HG03039 (cell line): ENCODE measurements at regions not wholly inside any gene's neighbourhood (a gene's known extent, or its start where the extent isn't known, plus 50 kb on each side); places are given as distances from the start of the nearest gene placed in this dataset.
"Not testable (repeated sequence)": the region's sequence is repeated elsewhere in the genome, so short reads cannot be mapped to it uniquely, and the experiment has no call there.

ENCODE experiments used
- ATAC-seq: cut with Tn5 transposase; IDR thresholded peaks from one replicate; pipeline ENCODE4 v1.9.1; 2021; ENCODE audit warnings: mild to moderate bottlenecking, moderate library complexity; ENCODE audit not compliant: unreplicated experiment

DNA sequence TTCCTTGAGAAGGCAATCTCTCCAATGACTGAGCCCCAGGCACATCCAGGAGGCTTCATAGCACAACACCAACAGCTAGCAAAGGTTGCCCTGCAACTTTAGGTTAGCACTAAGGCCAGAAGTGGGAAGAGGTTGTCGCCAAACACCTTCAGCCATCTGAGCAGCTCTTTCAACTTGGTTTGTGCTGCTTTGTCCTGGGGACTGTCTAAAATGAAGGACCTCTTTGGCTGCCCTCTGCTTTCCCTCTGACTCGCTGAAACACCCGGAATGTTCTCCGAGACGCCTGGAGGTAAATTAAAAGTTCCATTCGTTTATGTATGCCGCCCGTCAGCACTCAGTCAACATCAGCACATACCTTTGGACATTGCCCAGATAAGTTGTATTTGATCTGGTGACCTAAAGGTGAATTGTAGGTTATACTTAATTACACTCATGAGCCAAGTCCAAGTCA is 121.2 kb upstream of the NR2F2 start:
- ATAC-seq = no peak

DNA sequence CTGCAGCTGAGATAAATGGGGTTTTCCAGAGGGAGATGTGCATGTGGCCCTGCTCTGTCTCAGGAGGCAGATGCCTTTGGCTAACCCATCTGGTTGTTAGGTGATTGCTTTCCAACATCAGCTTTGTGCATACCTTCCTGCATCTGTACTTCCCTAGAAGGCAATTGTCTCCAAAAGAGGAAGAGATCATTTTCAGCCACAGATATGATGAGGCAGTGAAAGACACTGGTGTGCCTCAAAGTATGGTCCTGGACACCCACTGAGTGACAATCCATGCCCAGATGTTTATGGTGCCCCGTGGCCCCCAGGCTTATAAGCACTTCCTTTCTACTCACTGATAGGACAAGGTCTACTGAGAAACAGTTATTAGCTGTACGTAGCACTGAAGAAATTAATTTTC is 117.5 kb upstream of the NR2F2 start:
- ATAC-seq = no peak

DNA sequence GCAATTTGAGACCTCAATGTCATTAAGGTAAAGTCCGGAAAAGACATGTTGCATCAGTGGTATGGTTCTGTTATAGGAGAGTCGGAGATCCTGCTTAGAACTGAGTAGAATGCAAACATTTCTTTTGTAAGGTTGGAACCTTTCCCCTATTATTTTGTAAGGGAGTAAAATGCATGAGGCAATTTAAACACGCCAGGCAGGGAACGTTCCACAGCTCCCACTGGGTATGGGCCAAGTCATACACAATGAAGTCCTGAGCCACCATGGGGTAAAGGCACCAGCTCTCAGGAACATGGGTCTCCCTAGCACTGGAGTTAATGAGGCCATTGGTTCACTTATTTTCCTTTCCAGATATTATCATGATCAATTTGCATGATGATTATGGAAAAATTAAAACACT is 116.6 kb upstream of the NR2F2 start:
- ATAC-seq = no peak

DNA sequence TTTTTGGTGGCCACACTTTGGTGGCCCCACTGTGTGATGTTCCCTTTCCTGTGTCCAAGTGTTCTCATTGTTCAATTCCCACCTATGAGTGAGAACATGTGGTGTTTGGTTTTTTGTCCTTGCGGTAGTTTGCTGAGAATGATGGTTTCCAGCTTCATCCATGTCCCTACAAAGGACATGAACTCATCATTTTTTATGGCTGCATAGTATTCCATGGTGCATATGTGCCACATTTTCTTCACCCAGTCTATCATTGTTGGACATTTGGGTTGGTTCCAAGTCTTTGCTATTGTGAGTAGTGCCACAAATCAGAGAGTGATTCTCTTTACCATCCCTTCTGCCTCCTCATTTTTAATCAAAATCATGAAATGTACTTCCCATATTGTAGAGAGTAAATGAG is 114.0 kb upstream of the NR2F2 start:
- not testable (repeated sequence) for ATAC-seq

DNA sequence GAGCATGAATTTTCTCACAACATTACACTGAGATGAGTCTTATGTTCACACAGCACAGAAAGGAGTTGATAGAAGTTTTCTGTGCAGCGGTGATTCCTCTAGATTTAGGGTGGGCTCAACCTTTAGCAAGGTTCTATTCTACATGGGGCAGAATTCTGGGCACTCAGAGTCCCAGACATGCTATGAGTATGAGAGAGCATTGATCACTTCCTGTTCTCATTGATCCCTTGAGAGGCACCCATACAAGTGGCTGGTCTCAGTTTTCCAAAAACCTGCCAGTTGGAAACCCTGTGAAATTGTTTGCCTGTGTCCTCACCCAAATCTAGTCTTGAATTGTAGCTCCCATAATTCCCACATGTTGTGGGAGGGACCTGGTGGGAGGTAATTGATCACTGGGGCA is 112.5 kb upstream of the NR2F2 start:
- ATAC-seq = no peak

DNA sequence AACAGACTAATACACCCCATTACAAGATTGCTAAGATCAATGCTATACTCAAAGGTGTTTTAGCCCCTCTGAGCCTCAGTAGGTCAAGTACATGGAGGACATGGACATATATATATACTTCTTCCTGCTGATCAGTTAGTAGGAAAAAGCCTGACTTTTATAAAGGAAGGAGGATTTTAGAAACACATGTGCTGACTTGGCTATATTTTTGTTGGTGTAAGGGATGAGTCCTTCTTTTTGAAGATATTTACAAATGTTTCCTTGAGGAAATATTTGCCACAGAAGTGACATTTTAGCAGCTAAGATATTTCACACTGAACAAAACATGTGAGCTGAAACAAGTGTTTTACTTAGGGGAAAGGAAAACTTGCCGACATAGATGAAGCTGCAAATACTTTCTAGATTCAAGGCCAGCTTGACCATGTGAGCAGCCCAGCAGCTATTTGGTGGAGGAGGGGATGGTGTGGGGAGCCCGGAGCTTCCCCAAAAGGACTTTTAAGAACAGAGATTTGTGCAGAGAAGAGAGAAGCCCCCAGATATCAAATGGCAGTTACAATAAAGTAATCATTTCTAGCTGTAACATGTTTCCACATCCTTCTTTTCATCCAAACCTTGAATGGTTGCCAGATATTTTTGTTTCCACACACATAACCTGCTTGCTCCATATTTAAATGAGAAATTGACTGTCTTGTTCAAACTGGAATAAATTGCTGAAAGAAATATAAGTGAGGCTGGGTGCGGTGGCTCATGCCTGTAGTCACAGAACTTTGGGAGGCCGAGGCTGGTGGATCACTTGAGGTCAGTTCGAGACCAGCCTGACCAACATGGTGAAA is 111.7 kb upstream of the NR2F2 start:
- ATAC-seq = no peak

DNA sequence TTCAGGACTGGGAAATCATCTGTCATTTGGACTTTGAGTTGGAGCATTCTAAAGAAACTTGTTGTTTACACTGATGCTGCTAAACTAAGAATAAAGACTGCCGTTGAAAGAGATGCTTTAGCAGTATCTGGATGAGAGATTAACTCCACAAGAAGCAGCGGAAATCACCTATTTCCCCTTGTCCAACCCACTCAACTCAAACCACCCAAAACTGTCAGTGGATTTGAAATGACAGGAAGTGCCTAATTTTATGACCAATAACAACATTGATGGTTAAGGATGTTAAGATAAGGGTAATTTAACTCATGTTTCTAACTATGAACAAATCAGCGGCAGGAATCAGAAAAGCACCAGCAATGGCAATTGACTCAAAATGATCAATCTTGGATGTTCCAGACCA is 110.8 kb upstream of the NR2F2 start:
- no peak for ATAC-seq

DNA sequence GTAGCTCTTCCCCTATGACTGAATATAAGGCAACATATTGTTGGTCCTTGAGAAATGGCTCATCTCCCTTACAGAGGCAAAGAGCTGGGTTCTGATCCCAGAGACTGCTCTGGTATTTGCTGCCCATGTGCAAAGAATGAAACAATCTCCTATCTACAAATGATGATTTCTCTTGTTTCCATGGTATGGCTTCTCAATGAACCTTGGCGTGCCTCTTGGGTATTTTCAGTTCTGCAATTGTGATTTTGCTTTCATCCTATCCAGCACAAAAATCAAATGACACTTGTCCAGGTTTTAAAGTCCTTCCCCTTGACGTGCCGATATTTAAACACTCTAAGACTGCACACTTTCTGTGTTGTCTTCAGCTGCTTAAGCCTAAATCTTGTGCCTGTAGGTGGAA is 109.8 kb upstream of the NR2F2 start:
- ATAC-seq = no peak

DNA sequence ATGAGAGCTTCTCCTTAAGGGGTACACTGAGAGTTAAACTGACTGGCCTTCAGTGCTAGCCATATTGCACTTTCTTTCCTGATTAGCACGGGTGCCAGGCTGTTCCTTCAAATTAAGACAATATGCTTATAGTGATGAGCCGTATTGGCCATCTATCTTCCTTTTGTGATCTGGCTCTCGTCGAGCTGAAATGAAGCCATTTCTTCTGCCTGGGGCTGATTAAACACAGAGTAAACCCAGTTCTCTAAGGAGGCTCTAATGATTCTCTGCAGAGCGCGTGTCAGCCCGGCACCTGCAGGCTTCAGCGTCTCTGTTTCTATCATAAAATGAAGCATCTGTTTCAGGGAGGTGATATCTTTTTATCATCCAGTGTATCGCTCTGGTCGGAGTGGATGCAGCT is 107.5 kb upstream of the NR2F2 start:
- no peak for ATAC-seq

DNA sequence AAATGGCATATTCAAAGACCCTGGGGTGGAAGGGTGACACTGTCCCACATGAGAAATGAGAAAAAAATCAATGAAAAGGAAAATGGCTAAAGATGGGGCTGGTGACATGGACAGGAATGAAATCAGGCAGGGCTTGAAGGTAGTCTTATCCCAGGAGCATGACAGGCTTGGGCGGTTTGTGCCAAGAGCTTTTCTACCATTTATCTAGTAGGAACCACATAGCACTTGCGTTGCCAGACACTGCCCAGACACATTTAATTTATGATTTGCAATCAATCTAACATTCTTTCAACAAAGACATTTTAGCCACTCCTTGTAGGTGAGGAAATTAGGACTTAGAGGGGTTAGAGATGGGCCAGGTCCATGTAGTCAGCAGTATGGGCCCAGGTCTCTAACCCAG is 106.6 kb upstream of the NR2F2 start:
- no peak for ATAC-seq

DNA sequence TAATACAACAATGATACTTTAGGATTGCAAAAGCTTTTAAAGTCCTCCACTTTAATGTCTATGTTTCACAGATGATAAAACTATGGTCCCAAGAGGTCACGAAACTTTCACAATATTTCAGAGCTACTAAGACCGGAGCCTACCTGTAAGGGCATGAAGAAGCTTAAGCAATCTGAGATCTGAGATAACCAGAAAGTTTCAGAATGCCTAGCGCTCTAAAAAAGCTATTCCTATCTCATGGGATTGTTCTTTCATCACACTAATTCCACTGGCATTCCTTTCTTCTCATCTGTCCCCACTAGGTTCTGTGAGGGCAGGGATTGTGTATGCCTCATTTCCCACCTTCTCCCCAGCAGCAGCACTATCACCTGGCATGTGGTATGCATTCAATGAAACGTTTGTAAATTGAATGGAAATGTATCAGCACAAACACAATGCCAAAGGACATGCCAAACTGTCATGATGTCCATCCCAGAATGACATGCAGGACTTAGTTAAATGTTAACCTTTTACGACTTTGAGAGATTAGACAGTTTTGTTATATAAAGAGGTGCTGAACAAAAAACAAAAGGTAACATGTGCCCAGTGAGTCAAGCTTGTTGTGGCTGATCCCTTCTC is 104.7 kb upstream of the NR2F2 start:
- no peak for ATAC-seq

DNA sequence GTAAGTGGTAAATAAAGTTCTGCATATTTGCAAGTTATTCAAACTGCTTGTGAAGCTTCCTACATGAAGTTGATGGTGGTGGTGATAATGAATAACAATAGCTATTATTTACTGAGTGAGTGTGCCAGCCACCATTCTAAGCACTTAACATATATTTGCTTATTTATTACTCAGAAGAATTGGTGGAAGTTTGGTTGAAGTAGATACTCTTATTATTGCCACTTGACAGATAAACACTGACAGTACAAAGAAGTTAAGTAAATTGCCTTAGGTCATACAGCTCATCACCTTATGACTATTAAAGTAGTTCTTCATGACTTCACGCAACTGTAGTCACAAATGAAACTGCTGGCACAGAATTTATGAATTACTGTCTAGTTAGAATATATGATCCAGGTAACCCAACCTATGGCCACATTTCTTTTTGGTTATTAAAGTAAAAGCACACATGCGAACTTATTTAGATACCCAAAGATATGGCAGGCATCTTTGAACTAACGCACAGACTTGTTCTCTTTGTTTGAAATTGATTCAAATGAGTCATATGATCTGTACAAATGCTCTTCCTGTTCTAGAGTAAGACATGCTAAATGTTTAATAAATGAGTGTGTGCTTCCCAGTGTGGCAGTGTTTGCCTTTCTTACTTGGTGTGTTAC is 99.8 kb upstream of the NR2F2 start:
- ATAC-seq = no peak

DNA sequence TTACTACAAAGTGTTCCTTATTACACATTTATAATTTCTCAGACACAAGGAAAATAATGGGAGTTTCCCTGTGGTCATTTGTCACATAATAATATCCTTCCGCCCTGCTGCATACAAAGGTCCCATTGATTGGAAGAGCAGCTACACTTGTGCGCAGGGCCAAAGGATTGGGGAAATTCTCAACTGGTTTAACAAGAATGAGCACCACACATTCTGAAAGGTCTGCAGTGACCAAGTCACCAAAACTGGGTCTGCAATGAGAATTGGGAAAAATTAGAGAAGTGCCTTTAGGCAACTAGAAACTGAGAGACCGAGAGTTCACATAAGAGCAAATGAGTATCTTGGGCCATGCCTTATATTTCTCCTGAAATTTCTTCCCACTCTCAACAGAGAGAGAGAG is 98.2 kb upstream of the NR2F2 start:
- no peak for ATAC-seq

DNA sequence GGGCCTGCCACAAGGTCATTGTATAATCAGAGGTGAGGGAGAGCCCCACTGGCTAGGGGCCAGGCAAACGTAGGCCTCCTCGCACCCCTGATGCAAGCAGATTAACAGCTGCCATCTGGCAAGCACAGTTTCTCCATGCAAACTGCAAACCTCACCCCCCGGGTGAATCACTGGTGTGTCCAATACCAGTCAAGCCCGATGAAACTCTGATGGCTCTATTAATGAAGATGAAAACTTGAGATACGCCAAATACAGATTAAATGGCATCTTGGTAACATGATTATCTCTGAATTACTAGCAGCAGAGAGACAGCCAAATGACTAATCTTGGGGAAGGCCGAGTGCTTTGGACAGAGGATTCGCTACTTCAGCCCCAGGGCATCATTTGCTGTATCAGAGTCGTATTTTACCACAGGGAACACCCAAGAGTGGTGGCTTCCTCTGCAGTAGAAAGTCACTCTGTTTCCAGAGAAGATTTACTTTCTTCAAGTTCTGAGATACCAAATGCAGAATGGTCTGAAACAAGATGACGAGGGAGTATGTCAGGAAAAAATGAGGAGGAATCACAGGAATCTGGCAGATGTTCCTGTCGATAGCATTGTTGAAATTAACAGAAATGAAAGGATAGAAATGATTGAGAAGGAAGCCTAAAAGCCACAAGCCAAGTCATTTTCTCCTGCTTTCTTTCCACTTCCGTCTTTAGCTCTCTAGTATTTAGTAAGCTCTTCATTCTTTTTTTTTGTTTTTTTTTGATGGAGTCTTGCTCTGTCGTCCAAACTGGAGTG is 96.2 kb upstream of the NR2F2 start:
- ATAC-seq = no peak

DNA sequence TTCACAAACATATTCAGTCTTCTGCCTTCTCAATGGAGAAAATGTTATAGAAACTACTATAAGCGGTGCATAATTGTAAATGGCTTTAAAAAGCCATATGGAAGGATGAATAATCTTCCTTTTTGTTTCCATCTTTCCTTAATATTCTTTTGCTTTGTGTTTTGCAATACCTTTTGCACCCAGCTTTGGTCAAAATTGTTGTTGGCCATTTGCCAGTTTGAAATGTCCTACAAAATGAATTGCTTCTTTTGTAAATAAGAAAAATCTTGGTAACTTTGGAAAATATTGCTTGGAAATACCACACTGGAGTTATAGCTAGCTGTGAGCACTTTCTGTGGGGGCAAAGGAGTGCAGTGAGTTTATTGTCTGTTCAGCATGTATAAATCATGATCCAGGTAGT is 93.5 kb upstream of the NR2F2 start:
- no peak for ATAC-seq

DNA sequence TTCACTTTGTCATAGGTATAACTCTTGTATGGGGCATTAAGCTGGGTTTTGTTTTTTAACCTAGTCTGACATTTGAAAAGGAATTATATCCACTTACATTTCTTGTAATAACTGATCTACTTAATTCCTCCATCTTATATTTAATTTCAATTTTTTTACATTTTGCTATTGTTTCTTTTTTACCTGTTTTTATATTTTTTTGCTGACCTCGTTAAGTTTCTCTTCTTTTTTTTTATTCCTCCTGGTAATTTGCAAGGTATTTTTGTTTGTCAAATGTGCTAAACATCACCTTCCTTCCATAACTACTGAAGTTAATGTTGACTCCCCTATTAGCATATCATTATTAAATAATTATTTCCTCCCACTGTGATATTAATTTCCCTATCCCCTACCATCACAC is 87.7 kb upstream of the NR2F2 start:
- ATAC-seq = no peak

DNA sequence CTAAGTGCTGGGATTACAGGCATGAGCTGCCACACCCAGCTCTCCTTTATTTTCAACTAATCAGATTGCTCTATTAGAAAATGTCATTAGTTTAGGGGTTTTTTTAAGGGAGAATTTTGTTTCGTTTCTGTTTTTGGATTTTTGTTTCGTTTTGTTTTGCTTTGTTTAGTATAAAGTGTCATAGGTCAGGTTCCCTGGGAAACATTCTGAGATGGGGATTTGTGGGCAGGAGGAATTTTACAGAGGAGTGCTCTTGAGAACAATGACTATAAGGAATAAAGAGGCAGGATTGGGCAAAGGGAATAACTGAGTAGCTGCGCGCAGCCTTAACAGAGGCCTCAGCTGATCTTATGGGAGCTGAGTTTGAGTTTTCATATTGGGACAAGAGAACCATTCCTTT is 86.8 kb upstream of the NR2F2 start:
- ATAC-seq = no peak

DNA sequence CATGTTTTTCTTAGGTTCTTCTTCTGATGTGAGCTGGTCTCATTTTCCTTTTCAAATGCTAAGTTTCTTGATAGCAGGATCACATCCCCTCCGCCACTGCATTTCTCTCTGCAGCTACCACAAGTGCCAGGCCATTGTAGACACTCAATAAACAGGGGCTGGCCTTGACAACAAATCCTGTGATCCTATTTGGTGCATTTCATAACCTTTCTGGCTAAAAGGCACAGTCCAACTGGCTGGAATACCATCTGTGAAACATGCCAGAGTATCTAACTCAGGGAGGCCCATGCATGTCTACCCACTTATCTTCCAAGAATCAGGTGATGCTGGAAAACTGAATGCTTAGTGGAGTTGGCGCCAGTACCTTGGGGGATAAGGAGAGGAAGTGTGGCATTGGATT is 85.2 kb upstream of the NR2F2 start:
- no peak for ATAC-seq

DNA sequence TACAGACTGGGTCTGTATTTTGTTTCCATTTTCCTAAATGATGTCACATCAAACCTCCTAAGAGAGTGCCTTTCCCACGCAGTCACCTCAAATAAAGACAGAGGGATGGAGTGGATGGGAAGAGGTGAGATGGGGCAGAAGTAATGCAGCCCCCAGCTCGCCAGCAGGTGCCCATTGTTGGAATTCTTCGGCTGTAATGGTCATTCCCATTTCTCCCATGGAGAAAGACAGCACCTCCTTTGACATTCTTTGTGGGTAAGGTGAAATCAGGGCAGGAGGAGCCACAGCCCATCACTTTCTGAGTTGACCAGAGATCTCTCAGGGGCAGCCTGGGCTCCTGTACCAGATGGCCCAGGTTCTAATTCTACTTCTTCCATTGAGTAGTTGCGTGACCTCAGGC is 84.4 kb upstream of the NR2F2 start:
- no peak for ATAC-seq

DNA sequence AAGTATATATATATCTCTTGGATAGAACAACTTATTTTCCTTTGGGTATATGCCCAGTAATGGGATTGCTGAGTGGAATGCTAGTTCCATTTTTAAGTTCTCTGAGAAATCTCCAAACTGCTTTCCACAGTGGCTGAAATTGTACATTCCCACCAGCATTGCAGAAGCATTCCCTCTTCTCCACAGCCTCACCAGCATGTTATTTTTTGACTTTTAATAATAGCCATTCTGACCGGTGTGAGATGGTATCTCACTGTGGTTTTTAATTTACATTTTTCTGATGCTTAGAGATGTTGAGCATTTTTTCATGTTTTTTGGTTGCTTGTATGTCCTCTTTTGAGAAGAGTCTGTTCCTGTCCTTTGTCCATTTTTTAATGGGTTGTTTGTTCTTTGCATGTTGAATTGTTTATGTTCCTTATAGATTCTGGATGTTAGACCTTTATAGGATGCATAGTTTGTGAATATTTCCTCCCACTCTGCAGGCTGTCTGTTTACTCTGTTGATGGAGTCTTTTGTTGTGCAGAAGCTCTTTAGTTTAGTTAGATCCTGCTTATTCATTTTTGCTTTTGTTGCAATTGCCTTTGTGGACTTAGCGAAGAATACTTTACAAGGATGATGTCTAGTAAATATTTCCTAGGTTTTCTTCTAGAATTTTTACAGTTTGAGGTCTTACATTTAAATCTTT is 82.7 kb upstream of the NR2F2 start:
- no peak for ATAC-seq

DNA sequence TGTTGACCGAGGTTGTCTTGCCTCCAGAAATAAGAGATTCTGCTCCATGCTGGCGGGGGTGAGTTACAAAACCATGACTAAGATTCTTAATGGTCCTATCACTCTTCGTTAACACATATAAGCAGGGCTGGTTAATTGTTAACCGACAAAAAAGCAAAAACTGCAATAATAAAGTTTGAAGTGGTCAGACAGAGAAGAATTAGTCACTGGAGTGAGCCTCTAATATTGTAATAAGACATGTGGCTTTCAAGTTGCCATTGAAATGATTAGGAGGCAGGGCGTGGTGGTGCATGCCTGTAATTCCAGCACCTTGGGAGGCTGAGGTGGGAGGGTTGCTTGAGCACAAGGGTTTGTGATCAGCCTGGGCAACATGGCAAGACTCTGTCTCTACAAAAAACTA is 78.4 kb upstream of the NR2F2 start:
- no peak for ATAC-seq
